Liver (tissue), 3 donors: ENCODE measurements at regions not wholly inside any gene's neighbourhood (a gene's known extent, or its start where the extent isn't known, plus 50 kb on each side); places are given as distances from the start of the nearest gene placed in this dataset.

ENCODE experiments used
- ATF3 ChIP-seq: IDR thresholded peaks from 2 replicates; pipeline ENCODE4 v1.6.1; 2016; ENCODE audit warnings: antibody characterized with exemption
- FOXA1 ChIP-seq: IDR thresholded peaks from 2 replicates; pipeline ENCODE4 v1.6.1; 2016; ENCODE audit warnings: antibody characterized with exemption
- GABPA ChIP-seq, 2 donors: IDR thresholded peaks in 1 of 2; conservative IDR thresholded peaks in 1 of 2; 2 replicates each; pipeline ENCODE4 v1.6.1; 2016; ENCODE audit warnings: antibody characterized with exemption in 2 of 2, mild to moderate bottlenecking in 1 of 2, moderate library complexity in 1 of 2
- JUND ChIP-seq, 2 donors: IDR thresholded peaks; 2 replicates each; pipeline ENCODE4 v1.6.1; 2016; ENCODE audit warnings: antibody characterized with exemption in 2 of 2
- MAX ChIP-seq: IDR thresholded peaks from 2 replicates; pipeline ENCODE4 v1.6.1; 2016; ENCODE audit warnings: antibody characterized with exemption
- RAD21 ChIP-seq, 2 donors: IDR thresholded peaks; 2 replicates each; pipeline ENCODE4 v1.6.1; 2016; ENCODE audit warnings: antibody characterized with exemption in 2 of 2, mild to moderate bottlenecking in 2 of 2
- REST ChIP-seq: IDR thresholded peaks from 2 replicates; pipeline ENCODE4 v1.6.1; 2016; ENCODE audit warnings: antibody characterized with exemption, mild to moderate bottlenecking
- SP1 ChIP-seq: IDR thresholded peaks from 2 replicates; pipeline ENCODE4 v1.6.1; 2018; ENCODE audit warnings: antibody characterized with exemption, mild to moderate bottlenecking
- TAF1 ChIP-seq: conservative IDR thresholded peaks from 2 replicates; pipeline ENCODE4 v1.6.1; 2016; ENCODE audit warnings: antibody characterized with exemption, mild to moderate bottlenecking
- YY1 ChIP-seq: IDR thresholded peaks from 2 replicates; pipeline ENCODE4 v1.6.1; 2016; ENCODE audit warnings: antibody characterized with exemption, mild to moderate bottlenecking
- ZBTB33 ChIP-seq: IDR thresholded peaks from 2 replicates; pipeline ENCODE4 v1.6.1; 2016; ENCODE audit warnings: antibody characterized with exemption
- TF ChIP-seq, protein P1 (sequence below): fragments of 150-350 bp; IDR thresholded peaks from 2 replicates; pipeline ENCODE4 v1.5.1; 2017; ENCODE audit warnings: improper control_type of control experiment, low read depth, low read length; ENCODE audit not compliant: missing input control
- donor health status: healthy.
- donor health status: healthy.

- TF ChIP-seq, protein P1, sequence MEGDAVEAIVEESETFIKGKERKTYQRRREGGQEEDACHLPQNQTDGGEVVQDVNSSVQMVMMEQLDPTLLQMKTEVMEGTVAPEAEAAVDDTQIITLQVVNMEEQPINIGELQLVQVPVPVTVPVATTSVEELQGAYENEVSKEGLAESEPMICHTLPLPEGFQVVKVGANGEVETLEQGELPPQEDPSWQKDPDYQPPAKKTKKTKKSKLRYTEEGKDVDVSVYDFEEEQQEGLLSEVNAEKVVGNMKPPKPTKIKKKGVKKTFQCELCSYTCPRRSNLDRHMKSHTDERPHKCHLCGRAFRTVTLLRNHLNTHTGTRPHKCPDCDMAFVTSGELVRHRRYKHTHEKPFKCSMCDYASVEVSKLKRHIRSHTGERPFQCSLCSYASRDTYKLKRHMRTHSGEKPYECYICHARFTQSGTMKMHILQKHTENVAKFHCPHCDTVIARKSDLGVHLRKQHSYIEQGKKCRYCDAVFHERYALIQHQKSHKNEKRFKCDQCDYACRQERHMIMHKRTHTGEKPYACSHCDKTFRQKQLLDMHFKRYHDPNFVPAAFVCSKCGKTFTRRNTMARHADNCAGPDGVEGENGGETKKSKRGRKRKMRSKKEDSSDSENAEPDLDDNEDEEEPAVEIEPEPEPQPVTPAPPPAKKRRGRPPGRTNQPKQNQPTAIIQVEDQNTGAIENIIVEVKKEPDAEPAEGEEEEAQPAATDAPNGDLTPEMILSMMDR: no peak
- TF ChIP-seq YY1 (no peak), ATF3 (no peak), FOXA1 (no peak), SP1 (no peak), RAD21 (IDR thresholded peaks at IDR 0.05) (no peak), REST (no peak), JUND (IDR thresholded peaks at IDR 0.05) (no peak), ZBTB33 (no peak), MAX (no peak), GABPA (IDR thresholded peaks at IDR 0.05 in 1 of 2, conservative IDR thresholded peaks at IDR 0.05 in 1 of 2) (no peak), TAF1 (no peak)
These were observed 102.0 kb upstream of the LSM6 start for GRCh38 chr4:146073517-146073916.
